H9 (cell line): ENCODE measurements at regions not wholly inside any gene's neighbourhood (a gene's known extent, or its start where the extent isn't known, plus 50 kb on each side); places are given as distances from the start of the nearest gene placed in this dataset.

Experiments used
- DNase-seq: peaks from one replicate; pipeline ENCODE4 v3.0.0-alpha.2; 2017
- H2AFZ ChIP-seq: one replicate; pipeline ENCODE4 v1.6.1; 2013; ENCODE audit warnings: mild to moderate bottlenecking, low read length, control low read depth, moderate library complexity
- H2AK5ac ChIP-seq: 2 replicates; pipeline ENCODE4 v1.6.1; 2013; ENCODE audit warnings: low read length, control low read depth, mixed read lengths; ENCODE audit not compliant: insufficient read length
- H2BK120ac ChIP-seq: one replicate; pipeline ENCODE4 v1.6.1; 2013; ENCODE audit warnings: low read depth, mild to moderate bottlenecking, low read length, control low read depth, inconsistent platforms; ENCODE audit not compliant: poor library complexity, severe bottlenecking
- H2BK12ac ChIP-seq: 2 replicates; pipeline ENCODE4 v1.6.1; 2013; ENCODE audit warnings: low read length, control low read depth, mixed read lengths, low read depth; ENCODE audit not compliant: insufficient read length
- H2BK15ac ChIP-seq: 2 replicates; pipeline ENCODE4 v1.6.1; 2013; ENCODE audit warnings: low read depth, low read length, control low read depth
- H2BK20ac ChIP-seq: one replicate; pipeline ENCODE4 v1.6.1; 2013; ENCODE audit warnings: low read depth, mild to moderate bottlenecking, low read length, control low read depth, inconsistent platforms; ENCODE audit not compliant: poor library complexity, severe bottlenecking
- H2BK5ac ChIP-seq: 2 replicates; pipeline ENCODE4 v1.6.1; 2013; ENCODE audit warnings: low read length, control low read depth, mixed read lengths; ENCODE audit not compliant: insufficient read length
- H3K14ac ChIP-seq: 2 replicates; pipeline ENCODE4 v1.6.1; 2013; ENCODE audit warnings: low read length, control low read depth; ENCODE audit not compliant: insufficient read depth
- H3K18ac ChIP-seq: 2 replicates; pipeline ENCODE4 v1.6.1; 2013; ENCODE audit warnings: low read depth, mild to moderate bottlenecking, mixed read lengths, low read length, control low read depth; ENCODE audit not compliant: insufficient read length
- H3K23ac ChIP-seq: 2 replicates; pipeline ENCODE4 v1.6.1; 2013; ENCODE audit warnings: low read length, control low read depth, mixed read lengths, low read depth; ENCODE audit not compliant: insufficient read length
- H3K23me2 ChIP-seq: 2 replicates; pipeline ENCODE4 v1.6.1; 2013; ENCODE audit warnings: low read depth, mild to moderate bottlenecking, mixed read lengths, low read length, control low read depth; ENCODE audit not compliant: insufficient read length, poor library complexity, severe bottlenecking
- H3K27ac ChIP-seq: 2 replicates; pipeline ENCODE4 v1.5.1; 2013; ENCODE audit warnings: low read length, control low read depth, mixed read lengths, low read depth; ENCODE audit not compliant: insufficient read length
- H3K27me3 ChIP-seq: 2 replicates; pipeline ENCODE4 v1.6.1; 2013; ENCODE audit warnings: low read length, control low read depth, inconsistent platforms; ENCODE audit not compliant: insufficient read depth
- H3K4ac ChIP-seq: 2 replicates; pipeline ENCODE4 v1.6.1; 2013; ENCODE audit warnings: low read depth, mild to moderate bottlenecking, control low read depth, inconsistent platforms, low read length, moderate library complexity
- H3K4me1 ChIP-seq: 2 replicates; pipeline ENCODE4 v1.6.1; 2013; ENCODE audit warnings: low read length, control low read depth, inconsistent platforms; ENCODE audit not compliant: insufficient read depth
- H3K4me2 ChIP-seq: 2 replicates; pipeline ENCODE4 v1.6.1; 2013; ENCODE audit warnings: low read length, control low read depth, mixed read lengths; ENCODE audit not compliant: insufficient read length, insufficient read depth
- H3K56ac ChIP-seq: 2 replicates; pipeline ENCODE4 v1.6.1; 2013; ENCODE audit warnings: low read depth, mild to moderate bottlenecking, mixed read lengths, low read length, control low read depth; ENCODE audit not compliant: insufficient read length
- H3K79me1 ChIP-seq: 2 replicates; pipeline ENCODE4 v1.6.1; 2013; ENCODE audit warnings: low read depth, mild to moderate bottlenecking, moderate library complexity, low read length, control low read depth, inconsistent platforms; ENCODE audit not compliant: insufficient read depth, poor library complexity, severe bottlenecking
- H3K79me2 ChIP-seq: 2 replicates; pipeline ENCODE4 v1.6.1; 2013; ENCODE audit warnings: low read length, control low read depth, inconsistent platforms; ENCODE audit not compliant: insufficient read depth
- H3K9ac ChIP-seq: 2 replicates; pipeline ENCODE4 v1.6.1; 2013; ENCODE audit warnings: low read length, control low read depth, mixed read lengths; ENCODE audit not compliant: insufficient read length; ENCODE audit errors: extremely low read depth
- H3K9me3 ChIP-seq: one replicate; pipeline ENCODE4 v1.6.1; 2013; ENCODE audit warnings: low read depth, low read length, inconsistent platforms; ENCODE audit not compliant: control insufficient read depth
- H3T11ph ChIP-seq: one replicate; pipeline ENCODE4 v1.6.1; 2013; ENCODE audit warnings: mild to moderate bottlenecking, low read length, control low read depth, inconsistent platforms
- H4K20me1 ChIP-seq: one replicate; pipeline ENCODE4 v1.6.1; 2013; ENCODE audit not compliant: control insufficient read depth, insufficient read length, insufficient read depth
- H4K5ac ChIP-seq: 2 replicates; pipeline ENCODE4 v1.6.1; 2013; ENCODE audit warnings: low read depth, mild to moderate bottlenecking, mixed read lengths, low read length, control low read depth; ENCODE audit not compliant: insufficient read length
- H4K8ac ChIP-seq: replicated peaks from 2 replicates; pipeline ENCODE4 v1.6.1; 2013; ENCODE audit warnings: low read length, control low read depth, mixed read lengths, low read depth; ENCODE audit not compliant: insufficient read length
- H4K91ac ChIP-seq: 2 replicates; pipeline ENCODE4 v1.6.1; 2013; ENCODE audit warnings: low read depth, mild to moderate bottlenecking, moderate library complexity, mixed read lengths, low read length, control low read depth; ENCODE audit not compliant: insufficient read length
- H3K27ac Mint-ChIP-seq, 3 experiments: 2 replicates in 2 of 3; 3 replicates in 1 of 3; pipeline ENCODE4 v1.8.0; 2020 to 2021; ENCODE audit warnings: mixed read lengths in 3 of 3, mild to moderate bottlenecking in 1 of 3, moderate library complexity in 1 of 3
- H3K27me3 Mint-ChIP-seq: 2 replicates; pipeline ENCODE4 v1.8.0; 2021; ENCODE audit warnings: low read depth, mild to moderate bottlenecking, moderate library complexity, mixed read lengths
- H3K36me3 Mint-ChIP-seq, 3 experiments: 2 replicates in 2 of 3; 3 replicates in 1 of 3; pipeline ENCODE4 v1.8.0; 2020 to 2021; ENCODE audit warnings: low read depth in 3 of 3, mixed read lengths in 3 of 3; ENCODE audit not compliant: insufficient read depth in 1 of 3
- H3K4me1 Mint-ChIP-seq, 2 experiments: 2 replicates each; pipeline ENCODE4 v1.8.0; 2020; ENCODE audit warnings: mixed read lengths in 2 of 2
- H3K4me3 Mint-ChIP-seq, 2 experiments: 2 replicates in 1 of 2; 3 replicates in 1 of 2; pipeline ENCODE4 v1.8.0; 2020 to 2021; ENCODE audit warnings: mild to moderate bottlenecking in 2 of 2, mixed read lengths in 2 of 2, moderate library complexity in 1 of 2
- H3K9me3 Mint-ChIP-seq, 2 experiments: 2 replicates in 1 of 2; 3 replicates in 1 of 2; pipeline ENCODE4 v1.8.0; 2020; ENCODE audit warnings: mild to moderate bottlenecking in 2 of 2, mixed read lengths in 2 of 2, moderate library complexity in 1 of 2
- TF ChIP-seq, protein P1 (sequence below): fragments of 200-600 bp; sonication (generic); conservative IDR thresholded peaks from 3 replicates; pipeline ENCODE4 v1.8.0; 2021; ENCODE audit warnings: antibody characterized with exemption, mild to moderate bottlenecking

DNA sequence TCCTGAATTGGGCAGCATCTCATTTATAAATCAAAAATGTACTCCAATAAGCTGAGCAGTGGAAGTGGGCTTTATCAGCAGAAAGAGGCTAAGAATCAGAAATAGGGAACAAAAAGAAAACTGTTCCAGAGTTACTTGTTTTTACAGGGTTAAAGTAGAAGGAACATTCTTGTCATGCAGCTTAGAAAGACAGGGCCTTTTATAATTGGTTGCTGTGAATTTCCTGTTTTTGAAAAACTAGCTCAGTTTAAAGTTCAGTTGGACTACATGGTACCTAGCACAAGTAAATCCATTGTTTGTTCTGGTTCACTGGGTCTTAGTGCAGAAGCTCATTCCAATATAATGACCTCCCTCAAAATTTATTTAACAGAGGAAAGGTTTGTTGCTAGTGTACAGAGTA lies 200.8 kb downstream of the GRIA2 start:
- Histone ChIP-seq H2AFZ (no peak overlapping the region), H3K18ac (no peak overlapping the region), H3K27ac (no peak overlapping the region), H3K9me3 (no peaks in the 10 kb centered on the region), H3K14ac (no peak overlapping the region), H2BK12ac (no peak overlapping the region), H4K91ac (no peak overlapping the region), H3T11ph (no peak overlapping the region), H4K20me1 (no peaks in the 10 kb centered on the region), H4K8ac (no peak overlapping the region), H3K9ac (no peak overlapping the region), H2BK5ac (no peak overlapping the region), H3K79me1 (no peaks in the 10 kb centered on the region), H3K23me2 (no peaks in the 10 kb centered on the region), H3K79me2 (no peaks in the 10 kb centered on the region), H2BK120ac (no peak overlapping the region), H3K23ac (no peak overlapping the region), H2AK5ac (no peak overlapping the region), H4K5ac (no peak overlapping the region), H2BK20ac (no peak overlapping the region), H3K56ac (no peak overlapping the region), H3K27me3 (no peaks in the 10 kb centered on the region), H3K4me1 (no peaks in the 10 kb centered on the region), H2BK15ac (no peak overlapping the region), H3K4me2 (no peak overlapping the region), H3K4ac (no peak overlapping the region)
- Mint-ChIP-seq H3K36me3 (no peaks in the 10 kb centered on the region; a peak in 1 of 7 replicates), H3K4me1 (no peaks in the 10 kb centered on the region), H3K9me3 (peaks cover 5% of the 10 kb centered on the region in 2 experiments; a peak in 2 of 5 replicates), H3K27me3 (no peaks in the 10 kb centered on the region), H3K27ac (no peak overlapping the region), H3K4me3 (no peak overlapping the region)
- TF ChIP-seq, protein P1, sequence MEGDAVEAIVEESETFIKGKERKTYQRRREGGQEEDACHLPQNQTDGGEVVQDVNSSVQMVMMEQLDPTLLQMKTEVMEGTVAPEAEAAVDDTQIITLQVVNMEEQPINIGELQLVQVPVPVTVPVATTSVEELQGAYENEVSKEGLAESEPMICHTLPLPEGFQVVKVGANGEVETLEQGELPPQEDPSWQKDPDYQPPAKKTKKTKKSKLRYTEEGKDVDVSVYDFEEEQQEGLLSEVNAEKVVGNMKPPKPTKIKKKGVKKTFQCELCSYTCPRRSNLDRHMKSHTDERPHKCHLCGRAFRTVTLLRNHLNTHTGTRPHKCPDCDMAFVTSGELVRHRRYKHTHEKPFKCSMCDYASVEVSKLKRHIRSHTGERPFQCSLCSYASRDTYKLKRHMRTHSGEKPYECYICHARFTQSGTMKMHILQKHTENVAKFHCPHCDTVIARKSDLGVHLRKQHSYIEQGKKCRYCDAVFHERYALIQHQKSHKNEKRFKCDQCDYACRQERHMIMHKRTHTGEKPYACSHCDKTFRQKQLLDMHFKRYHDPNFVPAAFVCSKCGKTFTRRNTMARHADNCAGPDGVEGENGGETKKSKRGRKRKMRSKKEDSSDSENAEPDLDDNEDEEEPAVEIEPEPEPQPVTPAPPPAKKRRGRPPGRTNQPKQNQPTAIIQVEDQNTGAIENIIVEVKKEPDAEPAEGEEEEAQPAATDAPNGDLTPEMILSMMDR = no peak
- DNase-seq = no peak
